NCI-H146 treated with DMSO at 0.1 percent for 48 hours (cell line): ENCODE measurements at regions not wholly inside any gene's neighbourhood (a gene's known extent, or its start where the extent isn't known, plus 50 kb on each side); places are given as distances from the start of the nearest gene placed in this dataset.
"Not testable (repeated sequence)": the region's sequence is repeated elsewhere in the genome, so short reads cannot be mapped to it uniquely, and the experiment has no call there.

ENCODE experiments used
- DNase-seq: peaks from one replicate; lab custom pipeline; 2025; ENCODE audit not compliant: unreplicated experiment; lab: John Stamatoyannopoulos, UW

- DNase-seq, result no peak
Measured at GRCh38 chr6:9744119-9744518, 670.8 kb downstream of the TFAP2A start.

- no peak for DNase-seq
Measured at GRCh38 chr6:9732056-9732455, 682.8 kb downstream of the TFAP2A start.

- DNase-seq, result not testable (repeated sequence)
Measured at GRCh38 chr6:9725776-9726175, 689.1 kb downstream of the TFAP2A start.

GRCh38 chr6:9717568-9717967 is 697.3 kb downstream of the TFAP2A start:
- DNase-seq, result no peak

- DNase-seq, result no peak
Measured at GRCh38 chr6:9711365-9711764, 703.5 kb downstream of the TFAP2A start.

GRCh38 chr6:9710574-9710973 is 704.3 kb downstream of the TFAP2A start:
- DNase-seq, result no peak

- DNase-seq, result no peak
Measured at GRCh38 chr6:9708600-9708999, 706.3 kb downstream of the TFAP2A start.

GRCh38 chr6:9704989-9705388 is 709.9 kb downstream of the TFAP2A start:
- DNase-seq, result no peak

- no peak for DNase-seq
Measured at GRCh38 chr6:9702914-9703313, 712.0 kb downstream of the TFAP2A start.

GRCh38 chr6:9699888-9700287 is 715.0 kb downstream of the TFAP2A start:
- DNase-seq, result no peak

- DNase-seq, result no peak
Measured at GRCh38 chr6:9697263-9697931, 717.5 kb downstream of the TFAP2A start.

- DNase-seq, result no peak
Measured at GRCh38 chr6:9690388-9690787, 724.5 kb downstream of the TFAP2A start.

GRCh38 chr6:9680727-9681126 is 734.1 kb downstream of the TFAP2A start:
- DNase-seq, result not testable (repeated sequence)

- no peak for DNase-seq
Measured at GRCh38 chr6:9675122-9675521, 739.8 kb downstream of the TFAP2A start.

- DNase-seq, result no peak
Measured at GRCh38 chr6:9659848-9660247, 755.0 kb downstream of the TFAP2A start.

GRCh38 chr6:9657994-9658393 is 756.9 kb downstream of the TFAP2A start:
- no peak for DNase-seq

GRCh38 chr6:9647599-9647998 is 767.3 kb downstream of the TFAP2A start:
- no peak for DNase-seq

- DNase-seq, result peak; percentile 42
Measured at GRCh38 chr6:9647071-9647445, 767.8 kb downstream of the TFAP2A start.

GRCh38 chr6:9646342-9647070 is 768.4 kb downstream of the TFAP2A start:
- DNase-seq, result no peak

GRCh38 chr6:9638861-9639260 is 776.0 kb downstream of the TFAP2A start:
- no peak for DNase-seq

- peak; percentile 98 for DNase-seq
Measured at GRCh38 chr6:9634776-9635175, 780.1 kb downstream of the TFAP2A start.

GRCh38 chr6:9632026-9632425 is 782.8 kb downstream of the TFAP2A start:
- DNase-seq, result no peak

GRCh38 chr6:9628819-9629218 is 786.1 kb downstream of the TFAP2A start:
- DNase-seq, result no peak
